ENCODE measurements at regions not wholly inside any gene's neighbourhood (a gene's known extent, or its start where the extent isn't known, plus 50 kb on each side); places are given as distances from the start of the nearest gene placed in this dataset.

- no peak for TF ChIP-seq CTCF (IDR thresholded peaks at IDR 0.05)
- no peak for TF ChIP-seq POLR2AphosphoS5 (IDR thresholded peaks at IDR 0.05; ENCODE audit: low read depth, low read length)
- no peak for TF ChIP-seq SIN3A (IDR thresholded peaks at IDR 0.05; ENCODE audit: borderline replicate concordance, insufficient read depth, low read depth, low read length)
Observed at GRCh38 chr20:51959066-51959542, 156.8 kb upstream of the SALL4 start.
